Mammary epithelial cell (primary cell): ENCODE measurements at regions not wholly inside any gene's neighbourhood (a gene's known extent, or its start where the extent isn't known, plus 50 kb on each side); places are given as distances from the start of the nearest gene placed in this dataset.

ENCODE experiments used
- EZH2 ChIP-seq: IDR thresholded peaks from 2 replicates; pipeline ENCODE4 v1.6.1; 2012; ENCODE audit warnings: low read length, inconsistent platforms, borderline replicate concordance
- TF ChIP-seq, protein P1 (sequence below), 2 donors: IDR thresholded peaks in 1 of 2; conservative IDR thresholded peaks in 1 of 2; 2 replicates each; pipeline ENCODE4 v1.5.1; 2011 to 2012; ENCODE audit warnings: inconsistent platforms in 2 of 2, low read length in 2 of 2, mild to moderate bottlenecking in 2 of 2, control low read depth in 1 of 2, low read depth in 1 of 2; ENCODE audit not compliant: insufficient read depth in 1 of 2; ENCODE audit errors: extremely low read depth in 1 of 2

DNA sequence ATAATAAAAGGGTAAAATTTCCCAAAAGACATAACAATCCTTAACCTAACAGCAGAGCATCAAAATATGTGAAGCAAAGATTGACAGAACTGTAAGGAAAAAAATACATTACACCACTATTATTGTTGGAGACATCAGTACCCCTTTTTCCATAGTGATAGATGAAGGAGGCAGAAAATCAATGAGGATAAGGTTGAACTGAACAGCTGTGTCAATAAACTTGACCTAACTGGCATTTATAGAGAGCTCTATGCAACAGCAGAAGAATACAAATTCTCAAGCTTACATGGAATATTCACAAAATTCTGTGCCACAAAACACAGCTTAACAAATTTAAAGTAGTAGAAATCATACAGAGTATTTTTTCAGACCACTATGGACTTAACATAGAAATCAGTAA lies 195.0 kb upstream of the ELAC2 start:
- TF ChIP-seq, protein P1, sequence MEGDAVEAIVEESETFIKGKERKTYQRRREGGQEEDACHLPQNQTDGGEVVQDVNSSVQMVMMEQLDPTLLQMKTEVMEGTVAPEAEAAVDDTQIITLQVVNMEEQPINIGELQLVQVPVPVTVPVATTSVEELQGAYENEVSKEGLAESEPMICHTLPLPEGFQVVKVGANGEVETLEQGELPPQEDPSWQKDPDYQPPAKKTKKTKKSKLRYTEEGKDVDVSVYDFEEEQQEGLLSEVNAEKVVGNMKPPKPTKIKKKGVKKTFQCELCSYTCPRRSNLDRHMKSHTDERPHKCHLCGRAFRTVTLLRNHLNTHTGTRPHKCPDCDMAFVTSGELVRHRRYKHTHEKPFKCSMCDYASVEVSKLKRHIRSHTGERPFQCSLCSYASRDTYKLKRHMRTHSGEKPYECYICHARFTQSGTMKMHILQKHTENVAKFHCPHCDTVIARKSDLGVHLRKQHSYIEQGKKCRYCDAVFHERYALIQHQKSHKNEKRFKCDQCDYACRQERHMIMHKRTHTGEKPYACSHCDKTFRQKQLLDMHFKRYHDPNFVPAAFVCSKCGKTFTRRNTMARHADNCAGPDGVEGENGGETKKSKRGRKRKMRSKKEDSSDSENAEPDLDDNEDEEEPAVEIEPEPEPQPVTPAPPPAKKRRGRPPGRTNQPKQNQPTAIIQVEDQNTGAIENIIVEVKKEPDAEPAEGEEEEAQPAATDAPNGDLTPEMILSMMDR (conservative IDR thresholded peaks at IDR 0.05 in 1 of 2, IDR thresholded peaks at IDR 0.05 in 1 of 2; ENCODE audit: extremely low read depth in 1 of 2, insufficient read depth in 1 of 2, low read depth in 1 of 2, low read length in 2 of 2), result no peak
- TF ChIP-seq EZH2, result no peak
